ENCODE measurements at regions not wholly inside any gene's neighbourhood (a gene's known extent, or its start where the extent isn't known, plus 50 kb on each side); places are given as distances from the start of the nearest gene placed in this dataset.

DNA sequence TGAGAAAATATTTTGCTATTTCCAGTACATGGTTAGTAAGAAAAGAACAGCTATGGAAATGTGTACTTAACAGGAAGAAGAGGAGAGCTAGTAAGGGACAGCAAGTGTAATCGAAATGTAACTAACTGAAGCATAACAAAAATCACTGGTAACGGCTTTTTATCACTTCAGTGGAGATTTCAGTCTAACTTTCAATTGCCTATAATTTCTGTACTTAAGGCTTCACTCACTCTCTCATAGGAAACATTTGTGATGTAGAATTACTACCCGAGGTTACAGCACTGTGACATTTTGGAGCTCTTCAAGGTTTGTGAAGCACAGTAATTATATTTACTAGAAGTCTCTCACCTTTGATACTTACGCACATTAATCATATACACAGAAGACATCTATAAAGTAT lies 1119.1 kb downstream of the AMY1C start:
- H3K9ac ChIP-seq (ENCODE audit: extremely low read depth, insufficient read length, low read length) = no peak overlapping the region
- no peak overlapping the region for H2AK5ac ChIP-seq (ENCODE audit: insufficient read length, low read length)
- no peak overlapping the region for H2BK15ac ChIP-seq (ENCODE audit: low read depth, low read length)
- H2BK5ac ChIP-seq (ENCODE audit: insufficient read length, low read length) = no peak overlapping the region
- H4K20me1 ChIP-seq (ENCODE audit: control insufficient read depth, insufficient read depth, insufficient read length) = no peaks in the 10 kb centered on the region
- no peak overlapping the region for H4K8ac ChIP-seq (replicated peaks; ENCODE audit: insufficient read length, low read depth, low read length)
- no peak overlapping the region for H3K56ac ChIP-seq (ENCODE audit: insufficient read length, low read depth, low read length)
- H4K91ac ChIP-seq (ENCODE audit: insufficient read length, low read depth, low read length) = no peak overlapping the region
- H3K4ac ChIP-seq (ENCODE audit: low read depth, low read length) = no peak overlapping the region
- no peak overlapping the region for H3K4me2 ChIP-seq (ENCODE audit: insufficient read depth, insufficient read length, low read length)
- H2AFZ ChIP-seq (ENCODE audit: low read length) = no peak overlapping the region
- TF ChIP-seq, protein P1, sequence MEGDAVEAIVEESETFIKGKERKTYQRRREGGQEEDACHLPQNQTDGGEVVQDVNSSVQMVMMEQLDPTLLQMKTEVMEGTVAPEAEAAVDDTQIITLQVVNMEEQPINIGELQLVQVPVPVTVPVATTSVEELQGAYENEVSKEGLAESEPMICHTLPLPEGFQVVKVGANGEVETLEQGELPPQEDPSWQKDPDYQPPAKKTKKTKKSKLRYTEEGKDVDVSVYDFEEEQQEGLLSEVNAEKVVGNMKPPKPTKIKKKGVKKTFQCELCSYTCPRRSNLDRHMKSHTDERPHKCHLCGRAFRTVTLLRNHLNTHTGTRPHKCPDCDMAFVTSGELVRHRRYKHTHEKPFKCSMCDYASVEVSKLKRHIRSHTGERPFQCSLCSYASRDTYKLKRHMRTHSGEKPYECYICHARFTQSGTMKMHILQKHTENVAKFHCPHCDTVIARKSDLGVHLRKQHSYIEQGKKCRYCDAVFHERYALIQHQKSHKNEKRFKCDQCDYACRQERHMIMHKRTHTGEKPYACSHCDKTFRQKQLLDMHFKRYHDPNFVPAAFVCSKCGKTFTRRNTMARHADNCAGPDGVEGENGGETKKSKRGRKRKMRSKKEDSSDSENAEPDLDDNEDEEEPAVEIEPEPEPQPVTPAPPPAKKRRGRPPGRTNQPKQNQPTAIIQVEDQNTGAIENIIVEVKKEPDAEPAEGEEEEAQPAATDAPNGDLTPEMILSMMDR (conservative IDR thresholded peaks at IDR 0.05) = no peak
- H4K5ac ChIP-seq (ENCODE audit: insufficient read length, low read depth, low read length) = no peak overlapping the region
- no peak overlapping the region for H3K23ac ChIP-seq (ENCODE audit: insufficient read length, low read depth, low read length)
- H2BK12ac ChIP-seq (ENCODE audit: insufficient read length, low read depth, low read length) = no peak overlapping the region
- no peaks in the 10 kb centered on the region for H3K27me3 ChIP-seq (ENCODE audit: insufficient read depth, low read length)
- no peaks in the 10 kb centered on the region for H3K4me1 Mint-ChIP-seq
- no peaks in the 10 kb centered on the region for H3K23me2 ChIP-seq (ENCODE audit: insufficient read length, low read depth, low read length, poor library complexity, severe bottlenecking)
- no peaks in the 10 kb centered on the region for H3K4me1 ChIP-seq (ENCODE audit: insufficient read depth, low read length)
- no peak overlapping the region for H3K27ac Mint-ChIP-seq
- H2BK20ac ChIP-seq (ENCODE audit: low read depth, low read length, poor library complexity, severe bottlenecking) = no peak overlapping the region
- no peaks in the 10 kb centered on the region; a peak in 1 of 7 replicates for H3K36me3 Mint-ChIP-seq (ENCODE audit: insufficient read depth in 1 of 3, low read depth in 3 of 3)
- H3T11ph ChIP-seq (ENCODE audit: low read length) = no peak overlapping the region
- H3K18ac ChIP-seq (ENCODE audit: insufficient read length, low read depth, low read length) = no peak overlapping the region
- H2BK120ac ChIP-seq (ENCODE audit: low read depth, low read length, poor library complexity, severe bottlenecking) = no peak overlapping the region
- no peaks in the 10 kb centered on the region for H3K79me1 ChIP-seq (ENCODE audit: insufficient read depth, low read depth, low read length, poor library complexity, severe bottlenecking)
- H3K27me3 Mint-ChIP-seq (ENCODE audit: low read depth) = no peaks in the 10 kb centered on the region
- no peak overlapping the region for H3K27ac ChIP-seq (ENCODE audit: insufficient read length, low read depth, low read length)
- H3K9me3 Mint-ChIP-seq = no peaks in the 10 kb centered on the region; a peak in 1 of 5 replicates
- no peak overlapping the region for H3K4me3 Mint-ChIP-seq
- H3K79me2 ChIP-seq (ENCODE audit: insufficient read depth, low read length) = no peaks in the 10 kb centered on the region
- H3K14ac ChIP-seq (ENCODE audit: insufficient read depth, low read length) = no peak overlapping the region
- no peaks in the 10 kb centered on the region for H3K9me3 ChIP-seq (ENCODE audit: control insufficient read depth, low read depth, low read length)
- WGBS (ENCODE audit: extremely low coverage, insufficient read length, low lambda C conversion rate) = no CpG with 5 or more reads among the region's 4 CpGs
- DNase-seq = no peak

All from H9 (cell line).